Activated CD4-positive, alpha-beta T cell treated with anti-CD3 and anti-CD28 coated beads, Interleukin-2, amount 50 U/mL, for 16 hours (primary cell): ENCODE measurements at regions not wholly inside any gene's neighbourhood (a gene's known extent, or its start where the extent isn't known, plus 50 kb on each side); places are given as distances from the start of the nearest gene placed in this dataset.
"Not testable (repeated sequence)": the region's sequence is repeated elsewhere in the genome, so short reads cannot be mapped to it uniquely, and the experiment has no call there.

Experiments
- DNase-seq: peaks from one replicate; pipeline ENCODE4 v3.0.0-alpha.2; 2020

DNA sequence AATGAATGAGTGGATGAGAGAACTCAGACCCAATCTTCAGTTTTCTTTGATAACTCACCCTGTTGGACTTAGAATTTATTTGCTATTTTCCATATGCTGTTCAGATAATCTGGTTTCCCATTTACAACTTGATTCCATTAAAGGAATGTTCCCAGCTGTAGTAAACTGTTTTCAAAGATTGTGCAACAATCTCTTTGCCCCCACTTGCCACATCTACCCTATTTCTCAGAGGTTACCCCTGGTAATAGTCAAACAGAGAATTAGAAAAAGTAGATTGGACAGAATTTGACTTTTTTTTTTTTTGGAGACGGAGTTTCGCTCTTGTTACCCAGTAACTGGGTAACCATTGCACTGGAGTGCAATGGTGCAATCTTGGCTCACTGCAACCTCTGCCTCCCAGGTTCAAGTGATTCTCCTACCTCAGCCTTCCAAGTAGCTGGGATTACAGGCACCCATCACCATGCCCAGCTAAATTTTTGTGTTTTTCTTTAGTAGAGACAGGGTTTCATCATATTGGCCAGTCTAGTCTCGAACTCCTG is 93.4 kb upstream of the SIX2 start:
- no peak for DNase-seq

DNA sequence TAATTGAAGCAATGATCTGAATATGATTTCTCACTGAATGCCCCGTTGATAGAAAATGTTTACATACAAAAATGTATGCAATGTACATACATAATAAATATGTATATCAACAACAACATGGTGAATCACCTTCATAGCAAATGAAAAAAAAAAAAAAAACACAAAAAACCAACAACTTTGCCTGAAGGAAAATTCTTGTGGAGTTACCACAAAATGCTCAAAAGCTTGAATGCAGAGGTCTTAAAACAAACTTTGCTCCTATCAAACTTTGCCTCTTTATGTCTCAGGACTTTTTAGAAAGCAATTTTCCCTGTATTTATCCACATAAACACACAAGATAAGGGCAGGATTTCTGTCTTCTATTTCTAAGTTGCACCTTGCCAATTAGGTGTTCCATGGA is 92.9 kb upstream of the SIX2 start:
- DNase-seq, result no peak

GRCh38 chr2:45096996-45097395 is 87.7 kb upstream of the SIX2 start:
- no peak for DNase-seq

DNA sequence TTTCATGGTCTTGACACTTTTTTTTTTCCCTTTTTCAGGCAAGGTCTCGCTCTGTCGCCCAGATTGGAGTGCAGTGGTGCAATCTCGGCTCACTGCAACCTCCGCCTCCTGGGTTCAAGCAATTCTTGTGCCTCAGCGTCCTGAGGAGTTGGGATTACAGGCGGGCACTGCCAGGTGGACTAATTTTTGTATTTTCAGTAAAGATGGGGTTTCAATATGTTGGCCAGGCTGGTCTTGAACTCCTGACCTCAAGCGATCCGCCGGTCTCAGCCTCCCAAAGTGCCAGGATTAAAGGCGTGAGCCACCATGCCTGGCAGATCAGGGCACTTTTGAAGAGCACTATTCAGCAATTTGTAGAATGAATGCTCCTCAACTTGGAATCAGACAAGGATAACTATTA is 86.8 kb upstream of the SIX2 start:
- not testable (repeated sequence) for DNase-seq

DNA sequence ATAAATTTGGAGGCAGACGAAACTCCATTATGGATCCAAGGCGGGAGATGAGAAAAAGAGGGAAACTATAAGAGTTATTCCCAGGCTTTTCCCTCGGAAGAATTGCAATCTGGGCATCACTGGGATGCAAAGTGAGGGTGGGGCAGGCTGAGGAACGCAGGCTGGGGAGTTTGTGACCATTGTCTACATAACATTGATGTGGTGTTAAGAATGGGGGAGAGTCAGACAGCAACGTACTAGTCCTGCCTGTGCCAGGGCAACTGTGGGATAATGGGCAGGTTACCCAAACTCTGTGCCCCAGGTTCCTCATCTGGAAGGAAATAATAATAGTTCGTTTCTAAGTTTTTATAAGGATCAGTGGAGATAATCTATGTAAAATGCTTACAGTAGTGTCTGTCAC is 84.4 kb upstream of the SIX2 start:
- DNase-seq, result no peak

GRCh38 chr2:45093181-45093580 is 83.9 kb upstream of the SIX2 start:
- DNase-seq, result no peak

- no peak for DNase-seq
Measured at GRCh38 chr2:45089554-45090261, 80.5 kb upstream of the SIX2 start.

GRCh38 chr2:45085487-45085886 is 76.2 kb upstream of the SIX2 start:
- no peak for DNase-seq

DNA sequence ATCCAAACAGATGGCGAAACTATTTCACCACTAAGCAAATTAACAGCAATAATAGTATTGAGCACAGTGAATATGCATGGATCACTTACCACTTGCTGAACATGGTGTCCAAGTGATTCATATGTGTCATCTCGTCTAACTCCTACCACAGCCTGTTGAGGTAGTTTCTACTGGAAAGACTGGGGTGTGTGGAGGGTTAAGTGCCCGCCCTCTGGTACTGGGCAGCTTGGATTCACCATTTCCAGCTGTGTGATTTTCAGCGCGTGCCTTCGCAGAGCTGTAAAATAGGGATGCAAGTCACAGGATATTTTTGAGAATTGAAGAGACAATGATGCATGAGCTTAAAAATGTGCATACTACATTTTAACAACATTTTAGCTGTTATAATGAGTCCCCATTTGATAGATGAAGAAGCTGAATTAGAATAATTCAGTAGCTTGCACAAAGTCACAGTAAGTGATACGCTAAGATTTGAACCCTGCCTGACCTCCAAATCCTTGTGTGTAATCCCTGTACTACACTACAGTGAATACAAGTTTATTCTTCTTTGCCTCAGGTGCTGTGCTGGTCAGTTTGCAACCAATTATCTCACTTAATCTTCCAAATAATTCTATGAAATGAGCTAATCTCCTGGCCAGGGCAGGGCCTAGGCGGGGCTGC is 75.2 kb upstream of the SIX2 start:
- DNase-seq, result no peak

GRCh38 chr2:45083175-45083574 is 73.9 kb upstream of the SIX2 start:
- no peak for DNase-seq

DNA sequence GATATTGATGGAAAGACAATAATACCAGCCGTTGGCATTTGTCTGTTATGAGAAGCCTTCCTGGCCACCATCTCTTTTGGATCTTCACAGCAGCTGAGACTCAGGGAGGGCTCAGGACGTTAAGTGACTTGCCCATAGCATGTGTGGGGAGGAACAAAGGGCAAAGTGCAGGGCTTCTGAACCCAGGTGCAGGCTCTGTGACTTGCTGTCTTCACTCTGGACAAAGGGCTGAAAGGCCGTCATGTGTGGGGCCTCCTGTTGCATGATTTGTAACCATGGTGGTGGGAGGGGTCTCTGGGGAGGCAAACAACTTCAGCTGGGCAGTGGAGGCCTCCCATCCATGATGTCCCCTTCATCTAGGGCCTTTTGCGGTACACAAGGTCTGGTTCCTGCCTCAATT is 65.5 kb upstream of the SIX2 start:
- DNase-seq, result no peak

- no peak for DNase-seq
Measured at GRCh38 chr2:45072862-45073237, 63.6 kb upstream of the SIX2 start.

GRCh38 chr2:45072064-45072861 is 63.0 kb upstream of the SIX2 start:
- DNase-seq, result no peak

DNA sequence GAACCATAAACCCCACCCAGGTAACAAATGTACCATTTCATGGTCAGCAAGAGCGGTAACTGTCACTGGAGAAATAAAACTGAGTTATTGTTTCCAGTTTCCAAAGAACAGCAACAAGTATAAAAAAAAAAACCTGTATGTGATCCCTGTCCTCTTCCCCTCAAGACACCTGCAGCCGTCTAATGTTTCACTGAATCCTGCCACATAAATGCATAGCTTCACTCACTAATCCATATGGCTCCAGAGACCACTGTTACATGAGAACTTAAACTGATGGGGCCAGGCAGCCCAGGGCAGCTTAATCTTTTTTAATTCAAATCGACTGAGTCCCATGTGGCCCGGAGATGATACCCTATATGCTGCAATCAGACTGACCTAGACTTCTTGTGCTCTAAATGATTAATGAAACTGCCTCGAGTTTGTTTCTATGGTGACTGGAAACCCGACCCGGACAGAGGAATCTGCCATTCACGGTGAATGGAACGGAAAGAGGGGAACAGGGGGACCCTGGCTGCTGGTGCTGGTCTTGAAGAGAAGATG is 60.9 kb upstream of the SIX2 start:
- DNase-seq, result no peak

GRCh38 chr2:45069684-45070083 is 60.4 kb upstream of the SIX2 start:
- DNase-seq, result no peak

GRCh38 chr2:45068571-45069140 is 59.4 kb upstream of the SIX2 start:
- DNase-seq, result no peak

DNA sequence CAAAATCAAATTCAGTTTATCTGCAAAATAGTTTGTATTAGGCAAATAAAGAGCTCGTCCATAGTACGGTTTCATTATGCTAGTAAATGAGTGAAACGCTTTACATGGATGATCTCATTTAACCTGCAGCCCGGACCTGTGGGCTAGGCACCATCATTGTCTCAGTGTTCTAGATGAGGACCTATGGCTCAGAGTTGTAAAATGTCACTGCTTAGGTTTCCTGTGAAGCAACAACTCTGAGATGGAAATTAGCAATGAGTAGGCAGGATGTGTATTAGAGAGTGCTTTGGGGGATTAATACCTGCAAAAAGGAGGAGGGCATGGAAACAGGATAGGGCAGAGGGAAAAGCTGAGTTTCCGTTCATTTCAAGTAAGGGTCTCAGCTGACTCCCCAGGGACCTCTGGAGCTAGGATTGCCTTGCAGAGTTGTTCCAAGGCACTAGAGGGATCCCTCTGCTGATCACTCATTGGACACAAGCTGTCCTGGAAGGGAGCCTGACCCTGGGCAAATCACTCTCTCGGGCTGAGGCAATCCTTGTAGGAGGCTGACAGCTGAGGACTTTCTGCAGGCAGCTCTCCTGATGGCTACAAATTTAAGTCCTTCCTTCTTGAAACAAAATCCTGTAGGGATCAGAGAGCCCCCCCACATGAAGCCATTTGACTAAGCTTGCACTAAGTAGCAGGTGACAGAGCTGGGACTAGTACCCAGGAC is 58.8 kb upstream of the SIX2 start:
- no peak for DNase-seq
